ENCODE measurements at regions not wholly inside any gene's neighbourhood (a gene's known extent, or its start where the extent isn't known, plus 50 kb on each side); places are given as distances from the start of the nearest gene placed in this dataset.

DNA sequence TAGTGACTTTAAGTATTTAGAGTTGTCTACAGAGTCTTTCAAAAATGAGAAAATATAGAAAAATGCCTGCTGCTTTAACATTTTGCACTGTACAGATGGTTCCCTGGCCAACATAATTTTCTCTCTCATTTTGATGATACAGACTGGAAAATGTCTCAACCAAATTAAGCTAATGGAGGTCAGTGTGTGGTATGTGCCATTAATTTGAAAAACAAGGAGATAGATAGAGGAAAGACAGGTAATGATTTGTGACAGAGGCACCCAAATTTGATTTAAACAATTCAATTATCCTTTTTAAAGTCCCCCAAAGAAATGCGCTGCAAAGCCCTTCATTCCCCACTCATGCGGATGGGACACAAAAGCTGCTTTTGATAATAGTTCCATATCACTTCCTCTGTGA, 140.0 kb downstream of the ASCL1 start:
- H3K4me1 Mint-ChIP-seq: no peaks in the 10 kb centered on the region
- H3K27ac Mint-ChIP-seq: no peak overlapping the region
- DNase-seq (no peak), ATAC-seq (ENCODE audit: low read depth) (no peak)
- CTCF ChIA-PET: no interaction called here
- POLR2A ChIA-PET: no interaction called here
- H3K27me3 Mint-ChIP-seq: peaks cover 13% of the 10 kb centered on the region
- TF ChIP-seq CTCF (IDR thresholded peaks at IDR 0.05): no peak
- intact Hi-C loops (cut with micrococcal nuclease): no loop called here
- H3K4me3 Mint-ChIP-seq: no peak overlapping the region
- H3K9me3 Mint-ChIP-seq: no peaks in the 10 kb centered on the region
- H3K36me3 Mint-ChIP-seq (ENCODE audit: low read depth): no peaks in the 10 kb centered on the region

- ATAC-seq (ENCODE audit: low read depth) (no peak), DNase-seq (no peak)
- ChIA-PET POLR2A (no interaction called here), CTCF (no interaction called here)
- H3K4me3 Mint-ChIP-seq: no peak overlapping the region
- TF ChIP-seq CTCF (IDR thresholded peaks at IDR 0.05): no peak
- no peak overlapping the region for H3K27ac Mint-ChIP-seq
- no peaks in the 10 kb centered on the region for H3K4me1 Mint-ChIP-seq
- peaks cover 10% of the 10 kb centered on the region for H3K27me3 Mint-ChIP-seq
- H3K36me3 Mint-ChIP-seq (ENCODE audit: low read depth): no peaks in the 10 kb centered on the region
- intact Hi-C loops (cut with micrococcal nuclease): no loop called here
- H3K9me3 Mint-ChIP-seq: no peaks in the 10 kb centered on the region
Measured at GRCh38 chr12:103100257-103100831, 142.9 kb downstream of the ASCL1 start.

GRCh38 chr12:103102225-103102744, 144.8 kb downstream of the ASCL1 start:
- Mint-ChIP-seq H3K27me3 (peaks cover 9% of the 10 kb centered on the region), H3K4me3 (no peak overlapping the region), H3K4me1 (no peaks in the 10 kb centered on the region), H3K36me3 (ENCODE audit: low read depth) (no peaks in the 10 kb centered on the region), H3K27ac (no peak overlapping the region), H3K9me3 (no peaks in the 10 kb centered on the region)
- POLR2A ChIA-PET: no interaction called here
- DNase-seq (no peak), ATAC-seq (ENCODE audit: low read depth) (no peak)
- TF ChIP-seq CTCF (IDR thresholded peaks at IDR 0.05): no peak
- CTCF ChIA-PET: no interaction called here
- intact Hi-C loops (cut with micrococcal nuclease): no loop called here

DNA sequence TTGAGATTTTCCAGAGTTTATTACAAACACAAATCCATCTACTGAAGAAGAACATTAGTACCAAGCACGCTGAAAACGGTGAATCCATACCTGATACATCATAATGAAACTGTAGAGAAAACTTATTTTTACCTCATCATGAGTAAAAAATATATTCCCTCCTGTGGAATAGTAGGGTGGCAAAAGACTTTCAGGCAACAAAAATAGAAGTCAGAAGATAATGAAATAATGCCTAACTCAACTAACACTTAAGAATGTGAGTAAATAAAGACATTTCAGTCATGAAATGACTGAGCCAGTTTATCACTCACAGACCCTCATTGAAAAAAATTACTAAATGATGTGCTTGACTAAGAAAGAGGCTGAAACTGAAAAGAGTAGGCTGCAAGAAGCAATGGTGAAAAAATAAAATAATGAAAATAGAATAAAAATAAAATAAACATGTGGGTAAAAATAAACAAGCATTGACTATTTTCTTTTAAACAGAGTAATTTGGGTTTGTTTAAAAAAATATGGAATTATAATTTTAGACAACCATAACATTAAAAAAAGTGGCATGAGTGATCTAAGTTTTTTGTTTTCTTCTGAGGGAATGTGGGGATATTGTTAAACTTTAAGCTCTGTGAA, 148.6 kb downstream of the ASCL1 start:
- TF ChIP-seq CTCF (IDR thresholded peaks at IDR 0.05): no peak
- Mint-ChIP-seq H3K27ac (no peak overlapping the region), H3K4me1 (no peaks in the 10 kb centered on the region), H3K27me3 (peaks cover 9% of the 10 kb centered on the region), H3K36me3 (ENCODE audit: low read depth) (no peaks in the 10 kb centered on the region), H3K4me3 (no peak overlapping the region), H3K9me3 (no peaks in the 10 kb centered on the region)
- ChIA-PET CTCF (no interaction called here), POLR2A (no interaction called here)
- DNase-seq (no peak), ATAC-seq (ENCODE audit: low read depth) (no peak)
- intact Hi-C loops (cut with micrococcal nuclease): no loop called here

- Mint-ChIP-seq H3K27ac (no peak overlapping the region), H3K4me1 (peaks cover 10% of the 10 kb centered on the region), H3K4me3 (no peak overlapping the region), H3K9me3 (no peaks in the 10 kb centered on the region), H3K36me3 (ENCODE audit: low read depth) (no peaks in the 10 kb centered on the region), H3K27me3 (peaks cover 2% of the 10 kb centered on the region)
- intact Hi-C loops (cut with micrococcal nuclease): no loop called here
- TF ChIP-seq CTCF (IDR thresholded peaks at IDR 0.05): no peak
- ChIA-PET POLR2A (no interaction called here), CTCF (no interaction called here)
- DNase-seq (no peak), ATAC-seq (ENCODE audit: low read depth) (no peak)
Measured at GRCh38 chr12:103109861-103110260, 152.4 kb downstream of the ASCL1 start.

Measured in activated B cell treated with CpG ODN at 0.5 μM for 24 hours (primary cell).